GM10266 (cell line): ENCODE measurements at regions not wholly inside any gene's neighbourhood (a gene's known extent, or its start where the extent isn't known, plus 50 kb on each side); places are given as distances from the start of the nearest gene placed in this dataset.
"Not testable (repeated sequence)": the region's sequence is repeated elsewhere in the genome, so short reads cannot be mapped to it uniquely, and the experiment has no call there.

Experiments
- DNase-seq: peaks from one replicate; pipeline ENCODE4 v3.0.0; 2012; ENCODE audit errors: extremely low spot score
- CTCF ChIP-seq: IDR thresholded peaks from 2 replicates; pipeline ENCODE4 v1.5.1; 2012; ENCODE audit warnings: mild to moderate bottlenecking, low read depth; ENCODE audit not compliant: control insufficient read depth, insufficient read depth; ENCODE audit errors: missing control alignments

GRCh38 chr13:22836475-22836874 is 344.3 kb upstream of the SGCG start:
- TF ChIP-seq CTCF: no peak
- DNase-seq: no peak

GRCh38 chr13:22837980-22838647 is 342.7 kb upstream of the SGCG start:
- DNase-seq: no peak
- TF ChIP-seq CTCF: no peak

- DNase-seq: no peak
- no peak for TF ChIP-seq CTCF
Measured at GRCh38 chr13:22839603-22840530, 340.9 kb upstream of the SGCG start.

GRCh38 chr13:22846551-22846950 is 334.2 kb upstream of the SGCG start:
- DNase-seq: no peak

GRCh38 chr13:22848539-22849052 is 332.2 kb upstream of the SGCG start:
- TF ChIP-seq CTCF: no peak
- no peak for DNase-seq

More at GRCh38 chr13:22846551-22846950, 334.2 kb upstream of the SGCG start:
- no peak for TF ChIP-seq CTCF

GRCh38 chr13:22855926-22856325 is 324.9 kb upstream of the SGCG start:
- DNase-seq: no peak
- TF ChIP-seq CTCF: no peak

GRCh38 chr13:22858980-22859379 is 321.8 kb upstream of the SGCG start:
- DNase-seq: not testable (repeated sequence)

GRCh38 chr13:22859411-22859810 is 321.4 kb upstream of the SGCG start:
- not testable (repeated sequence) for DNase-seq
